ENCODE measurements at regions not wholly inside any gene's neighbourhood (a gene's known extent, or its start where the extent isn't known, plus 50 kb on each side); places are given as distances from the start of the nearest gene placed in this dataset.
"Not testable (repeated sequence)": the region's sequence is repeated elsewhere in the genome, so short reads cannot be mapped to it uniquely, and the experiment has no call there.

- DNase-seq (ENCODE audit: low read depth in 1 of 2, low spot score in 1 of 2) (no peak), ATAC-seq (no peak), FAIRE-seq (no peak)
- ChIA-PET CTCF (interaction anchor here (1.6 kb wide), 1 partner anchor 182 kb away, joined by 3 read pairs; no protein-coding TSS in a partner anchor), POLR2A (no interaction called here)
- peak overlapping the region; percentile 17 to 92; a peak in 4 of 6 replicates for H3K27ac ChIP-seq
- H3K4me3 ChIP-seq = no peak overlapping the region
- no peaks in the 10 kb centered on the region for H3K9me3 ChIP-seq
- H3K4me2 ChIP-seq = no peak overlapping the region
- TF ChIP-seq JUNB (IDR thresholded peaks at IDR 0.05) (no peak), RNF2 (IDR thresholded peaks at IDR 0.05; ENCODE audit: borderline replicate concordance, low read depth) (no peak), FOSL2 (IDR thresholded peaks at IDR 0.05) (no peak), FOSL2 (CRISPR knock-in tag; IDR thresholded peaks at IDR 0.05) (no peak), KDM5A (IDR thresholded peaks at IDR 0.05) (no peak), POLR2A (IDR thresholded peaks at IDR 0.05; ENCODE audit: low read length) (no peak), ZSCAN20 (CRISPR knock-in tag; IDR thresholded peaks at IDR 0.05) (no peak), PHF8 (IDR thresholded peaks at IDR 0.05; ENCODE audit: borderline replicate concordance, low read depth) (no peak), MAZ (IDR thresholded peaks at IDR 0.05; ENCODE audit: borderline replicate concordance, low read depth, low read length) (no peak), HOXA7 (CRISPR knock-in tag; IDR thresholded peaks at IDR 0.05) (no peak), FOXS1 (CRISPR knock-in tag; IDR thresholded peaks at IDR 0.05) (no peak), HEYL (CRISPR knock-in tag; IDR thresholded peaks at IDR 0.05) (no peak), CHD2 (IDR thresholded peaks at IDR 0.05; ENCODE audit: low read length, partially characterized antibody) (no peak), CBX2 (IDR thresholded peaks at IDR 0.05; ENCODE audit: borderline replicate concordance, low read depth) (no peak), NFE2L2 (conservative IDR thresholded peaks at IDR 0.05; ENCODE audit: low read length) (no peak), TFCP2L1 (CRISPR knock-in tag; IDR thresholded peaks at IDR 0.05) (no peak), SMC3 (IDR thresholded peaks at IDR 0.05) (no peak), EHMT2 (IDR thresholded peaks at IDR 0.05; ENCODE audit: low read depth) (no peak), TP53 (CRISPR knock-in tag; IDR thresholded peaks at IDR 0.05) (no peak), ATOH8 (CRISPR knock-in tag; IDR thresholded peaks at IDR 0.05; ENCODE audit: low read depth) (no peak)
- TF ChIP-seq, protein P1, sequence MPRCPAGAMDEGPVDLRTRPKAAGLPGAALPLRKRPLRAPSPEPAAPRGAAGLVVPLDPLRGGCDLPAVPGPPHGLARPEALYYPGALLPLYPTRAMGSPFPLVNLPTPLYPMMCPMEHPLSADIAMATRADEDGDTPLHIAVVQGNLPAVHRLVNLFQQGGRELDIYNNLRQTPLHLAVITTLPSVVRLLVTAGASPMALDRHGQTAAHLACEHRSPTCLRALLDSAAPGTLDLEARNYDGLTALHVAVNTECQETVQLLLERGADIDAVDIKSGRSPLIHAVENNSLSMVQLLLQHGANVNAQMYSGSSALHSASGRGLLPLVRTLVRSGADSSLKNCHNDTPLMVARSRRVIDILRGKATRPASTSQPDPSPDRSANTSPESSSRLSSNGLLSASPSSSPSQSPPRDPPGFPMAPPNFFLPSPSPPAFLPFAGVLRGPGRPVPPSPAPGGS (IDR thresholded peaks at IDR 0.05) = no peak
- 83% methylated on average over 2 of the region's 2 CpGs for WGBS (ENCODE audit: missing lambda C conversion rate)
- H3K4me1 ChIP-seq = peaks cover 27% of the 10 kb centered on the region
These were observed 69.9 kb upstream of the CTBP2 start for GRCh38 chr10:125230251-125230650.

DNA sequence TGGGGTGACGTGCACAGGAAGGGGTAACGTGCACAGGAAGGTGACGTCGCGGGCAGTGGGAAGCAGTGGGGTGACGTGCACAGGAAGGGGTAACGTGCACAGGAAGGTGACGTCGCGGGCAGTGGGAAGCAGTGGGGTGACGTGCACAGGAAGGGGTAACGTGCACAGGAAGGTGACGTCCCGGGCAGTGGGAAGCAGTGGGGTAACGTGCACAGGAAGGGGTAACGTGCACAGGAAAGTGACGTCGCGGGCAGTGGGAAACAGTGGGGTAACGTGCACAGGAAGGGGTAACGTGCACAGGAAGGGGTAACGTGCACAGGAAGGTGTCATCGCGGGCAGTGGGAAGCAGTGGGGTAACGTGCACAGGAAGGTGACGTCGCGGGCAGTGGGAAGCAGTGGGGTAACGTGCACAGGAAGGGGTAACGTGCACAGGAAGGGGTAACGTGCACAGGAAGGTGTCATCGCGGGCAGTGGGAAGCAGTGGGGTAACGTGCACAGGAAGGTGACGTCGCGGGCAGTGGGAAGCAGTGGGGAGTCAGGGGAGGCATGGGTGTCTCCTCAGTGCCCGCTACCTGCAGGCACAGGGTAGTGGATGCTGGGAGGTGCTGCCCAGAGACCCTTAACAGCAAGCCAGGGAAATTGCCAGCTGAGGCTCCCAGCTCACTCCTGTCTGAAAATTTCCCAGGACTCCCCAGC is 68.0 kb upstream of the CTBP2 start:
- FAIRE-seq; H3K4me3 ChIP-seq; CTCF ChIA-PET; ATAC-seq; POLR2A ChIA-PET; DNase-seq (ENCODE audit: low read depth in 1 of 2, low spot score in 1 of 2); H3K9me3 ChIP-seq; H3K4me2 ChIP-seq: not testable (repeated sequence)
- 94% methylated on average over 24 of the region's 38 CpGs for WGBS (ENCODE audit: missing lambda C conversion rate)
- H3K4me1 ChIP-seq = peaks cover 26% of the 10 kb centered on the region
- 0 out of 6 replicates have a peak overlapping the region, but pooled peaks of 1 of the 2 experiments have one; percentile 27 for H3K27ac ChIP-seq

GRCh38 chr10:125227546-125227945 is 67.2 kb upstream of the CTBP2 start:
- TF ChIP-seq REST (IDR thresholded peaks at IDR 0.05) (no peak), HOXB5 (CRISPR knock-in tag; IDR thresholded peaks at IDR 0.05) (no peak), EHF (CRISPR knock-in tag; IDR thresholded peaks at IDR 0.05) (no peak), CHD2 (IDR thresholded peaks at IDR 0.05; ENCODE audit: low read length, partially characterized antibody) (no peak), RARB (CRISPR knock-in tag; IDR thresholded peaks at IDR 0.05) (no peak), NR3C1 (IDR thresholded peaks at IDR 0.05) (no peak), RNF2 (IDR thresholded peaks at IDR 0.05; ENCODE audit: borderline replicate concordance, low read depth) (no peak), FOSL2 (IDR thresholded peaks at IDR 0.05) (no peak), FOSL2 (CRISPR knock-in tag; IDR thresholded peaks at IDR 0.05) (no peak), NFE2L2 (conservative IDR thresholded peaks at IDR 0.05; ENCODE audit: low read length) (no peak)
- TF ChIP-seq, protein P2, sequence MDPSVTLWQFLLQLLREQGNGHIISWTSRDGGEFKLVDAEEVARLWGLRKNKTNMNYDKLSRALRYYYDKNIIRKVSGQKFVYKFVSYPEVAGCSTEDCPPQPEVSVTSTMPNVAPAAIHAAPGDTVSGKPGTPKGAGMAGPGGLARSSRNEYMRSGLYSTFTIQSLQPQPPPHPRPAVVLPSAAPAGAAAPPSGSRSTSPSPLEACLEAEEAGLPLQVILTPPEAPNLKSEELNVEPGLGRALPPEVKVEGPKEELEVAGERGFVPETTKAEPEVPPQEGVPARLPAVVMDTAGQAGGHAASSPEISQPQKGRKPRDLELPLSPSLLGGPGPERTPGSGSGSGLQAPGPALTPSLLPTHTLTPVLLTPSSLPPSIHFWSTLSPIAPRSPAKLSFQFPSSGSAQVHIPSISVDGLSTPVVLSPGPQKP (IDR thresholded peaks at IDR 0.05; ENCODE audit: low read depth, low read length) = no peak
- no peak for FAIRE-seq

More at GRCh38 chr10:125227546-125227945, 67.2 kb upstream of the CTBP2 start:
- no peak overlapping the region for H3K4me3 ChIP-seq
- ATAC-seq = no peak
- no peak for DNase-seq (ENCODE audit: low read depth in 1 of 2, low spot score in 1 of 2)
- no peak overlapping the region for H3K27ac ChIP-seq
- peaks cover 18% of the 10 kb centered on the region for H3K4me1 ChIP-seq
- POLR2A ChIA-PET = no interaction called here
- WGBS (ENCODE audit: missing lambda C conversion rate) = 91% methylated on average over 15 of the region's 15 CpGs
- no peaks in the 10 kb centered on the region for H3K9me3 ChIP-seq
- H3K4me2 ChIP-seq = no peak overlapping the region
- CTCF ChIA-PET = no interaction called here

Data from A549 (cell line).